CD4-positive, alpha-beta T cell treated with Interleukin-2 at 100 ng/mL for 4 hours (primary cell): ENCODE measurements at regions not wholly inside any gene's neighbourhood (a gene's known extent, or its start where the extent isn't known, plus 50 kb on each side); places are given as distances from the start of the nearest gene placed in this dataset.

Experiments used
- DNase-seq: peaks from one replicate; pipeline ENCODE4 v3.0.0-alpha.2; 2020; ENCODE audit warnings: low spot score

DNA sequence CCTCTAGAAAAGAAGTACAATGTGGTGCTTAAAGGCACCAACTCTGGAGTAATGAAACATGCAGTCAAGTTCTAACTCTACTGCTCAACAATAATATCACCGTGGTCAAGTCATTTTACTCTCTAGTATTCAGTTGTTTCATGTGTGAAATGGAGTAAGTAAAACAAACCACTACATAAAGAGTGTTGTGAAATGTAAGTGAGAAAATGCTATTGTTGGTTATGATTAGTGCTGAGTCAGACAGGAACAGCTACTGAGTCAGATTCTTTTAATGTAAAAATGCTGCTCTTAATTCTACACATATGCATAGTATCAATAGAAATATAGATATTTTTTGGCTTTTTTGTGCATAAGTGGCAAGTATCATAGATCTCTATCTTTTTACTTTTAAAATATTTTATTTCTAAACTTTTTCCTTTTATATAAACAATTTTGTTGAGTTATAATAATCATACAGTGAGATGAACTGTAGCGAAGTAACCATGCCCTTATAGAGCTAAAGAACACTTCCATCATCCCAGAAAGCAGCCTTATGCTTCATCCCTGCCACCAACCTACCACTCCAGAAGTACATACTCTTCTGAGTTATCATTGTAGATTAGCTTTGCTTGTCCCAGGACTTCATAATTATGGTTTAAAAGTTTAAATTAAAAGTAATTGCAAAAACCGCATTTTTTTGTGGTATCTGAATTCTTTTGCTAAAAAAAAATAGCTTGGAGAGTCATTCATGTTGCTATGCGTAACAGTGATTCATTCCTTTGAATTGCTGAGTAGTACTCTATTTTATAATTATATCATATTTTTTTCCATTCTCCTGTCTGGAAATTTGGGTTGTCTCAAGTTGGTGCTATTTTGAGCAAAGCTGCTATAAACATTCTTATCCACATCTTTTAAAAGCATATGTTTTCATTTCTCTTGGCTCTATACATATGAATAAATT is 548.2 kb upstream of the CLINT1 start:
- no peak for DNase-seq

DNA sequence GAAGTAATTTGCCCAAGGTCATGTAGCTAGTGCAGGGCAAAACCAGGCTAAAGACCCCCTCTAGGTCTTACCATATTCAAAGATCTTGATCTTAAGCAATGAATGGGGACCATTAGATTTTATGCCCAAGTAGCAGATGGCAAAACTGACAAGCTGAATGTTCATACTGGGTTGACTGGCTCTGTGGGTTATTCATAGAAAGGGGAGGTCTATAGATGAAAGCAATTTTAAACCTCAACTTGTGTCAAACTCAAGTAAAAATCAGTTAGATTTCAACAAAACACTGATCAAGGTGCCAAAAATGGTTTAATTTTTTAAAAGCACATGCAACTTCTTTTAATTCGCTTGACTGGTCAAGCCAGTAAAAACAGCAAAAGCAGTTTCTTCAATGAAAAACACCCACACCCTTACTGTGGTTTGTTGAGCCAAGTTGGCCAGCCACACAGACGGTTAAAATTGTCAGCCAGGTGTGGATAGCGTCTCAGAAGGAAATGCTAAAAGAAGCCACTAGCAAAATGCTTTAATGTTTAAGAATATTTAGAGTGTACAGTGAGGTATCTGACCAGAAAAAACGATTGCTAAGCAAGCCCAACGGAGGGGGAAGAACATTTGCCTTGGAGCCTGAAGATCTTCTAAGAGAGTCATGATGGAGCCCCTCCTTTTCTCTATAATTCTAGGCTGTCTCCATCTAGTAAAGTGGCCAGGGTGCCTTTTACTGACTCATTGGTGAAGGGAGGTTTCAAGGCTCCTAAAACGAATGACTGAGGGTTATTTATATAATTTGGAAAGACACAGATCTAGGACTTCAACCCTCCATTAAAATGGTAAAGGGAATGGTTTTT is 539.6 kb upstream of the CLINT1 start:
- DNase-seq = no peak

DNA sequence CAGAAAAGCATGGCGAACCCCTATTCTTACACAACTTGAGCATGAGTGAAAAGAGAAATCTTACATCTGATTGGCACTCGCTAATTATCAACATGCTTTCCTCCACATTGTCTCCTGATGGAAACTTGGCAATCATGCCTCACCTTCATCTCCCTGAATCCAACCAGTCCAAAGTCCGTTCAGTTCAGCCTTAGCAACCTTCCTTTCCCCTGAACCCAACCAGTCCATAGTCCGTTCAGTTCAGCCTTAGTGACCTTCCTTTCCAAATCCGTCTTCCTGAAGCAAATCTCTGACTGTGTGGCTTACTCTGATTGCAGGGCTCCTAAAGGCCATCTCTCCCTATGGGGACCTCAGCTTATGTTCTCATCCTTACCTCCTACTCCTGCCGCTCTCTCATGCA is 538.3 kb upstream of the CLINT1 start:
- no peak for DNase-seq

DNA sequence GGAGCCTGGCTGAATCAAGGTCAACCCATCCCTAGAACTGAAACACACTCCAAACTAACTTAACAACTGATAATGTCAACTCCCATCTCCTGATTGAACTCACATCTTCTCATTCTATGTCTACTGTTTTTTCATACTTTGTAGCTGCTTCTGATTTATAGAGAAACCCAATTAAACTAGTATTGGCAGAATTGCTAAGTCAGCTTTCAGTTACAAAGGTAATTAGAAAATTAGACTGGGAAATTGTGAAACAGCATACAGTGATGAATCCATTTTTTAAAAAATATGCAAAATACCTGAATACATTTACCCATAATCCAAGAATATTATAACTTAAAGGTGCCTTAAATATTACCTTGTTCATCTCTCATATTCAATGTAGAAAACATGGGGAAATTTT is 535.2 kb upstream of the CLINT1 start:
- DNase-seq = no peak

DNA sequence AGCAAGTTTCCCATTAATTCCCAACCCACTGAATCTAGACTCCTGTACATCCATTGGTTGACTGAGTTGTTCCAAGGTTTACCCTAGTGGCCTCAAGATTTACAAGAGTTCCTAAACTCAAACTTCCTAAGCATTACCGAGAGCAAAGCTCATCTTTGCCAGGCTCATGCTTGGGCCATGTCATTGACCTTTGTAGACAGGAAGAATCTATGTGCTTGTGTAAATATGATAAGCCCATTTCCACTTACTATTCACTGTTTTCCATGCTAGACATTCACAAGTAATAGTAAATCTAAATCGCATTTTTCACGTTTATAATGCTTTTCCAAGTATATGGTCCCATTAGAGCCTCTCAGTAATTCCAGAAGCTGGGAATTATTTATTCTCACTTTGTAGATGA is 534.5 kb upstream of the CLINT1 start:
- DNase-seq = no peak

DNA sequence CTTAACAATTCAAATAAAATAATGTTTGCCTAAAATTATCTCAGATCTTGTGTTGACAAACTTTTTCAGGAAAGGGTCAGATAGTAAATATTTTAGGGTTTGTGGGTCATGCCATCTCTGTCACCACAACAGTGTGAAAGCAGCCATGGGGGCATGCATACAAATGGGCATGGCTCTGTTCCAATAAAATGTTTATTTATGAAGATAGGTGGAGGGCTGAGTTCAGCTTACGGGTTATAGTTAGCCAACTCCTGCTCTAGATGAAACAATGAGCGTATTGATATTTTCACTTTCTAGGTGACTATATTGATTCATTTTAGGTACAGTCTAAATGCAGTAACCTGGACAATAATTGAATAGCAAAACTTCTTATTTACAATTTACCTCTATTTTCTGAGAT is 533.8 kb upstream of the CLINT1 start:
- no peak for DNase-seq

DNA sequence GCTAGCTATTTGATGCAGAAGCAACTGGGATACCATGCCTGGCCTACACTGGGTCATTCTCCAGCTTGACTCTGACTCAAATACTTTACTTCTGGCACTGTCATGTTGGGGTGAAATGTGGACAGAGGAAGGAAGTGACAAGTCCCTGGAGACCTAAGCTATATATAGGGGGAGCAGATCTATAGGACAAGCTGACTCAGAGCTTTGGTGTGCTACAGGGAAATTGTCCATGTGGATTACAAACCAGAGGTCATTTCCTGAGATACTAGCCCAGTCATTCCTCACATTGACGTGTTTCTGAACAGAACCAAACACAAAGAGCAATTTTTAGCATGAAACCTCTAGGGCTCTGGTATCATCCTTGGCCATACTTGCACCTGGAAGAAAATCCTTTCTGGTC is 531.6 kb upstream of the CLINT1 start:
- no peak for DNase-seq

DNA sequence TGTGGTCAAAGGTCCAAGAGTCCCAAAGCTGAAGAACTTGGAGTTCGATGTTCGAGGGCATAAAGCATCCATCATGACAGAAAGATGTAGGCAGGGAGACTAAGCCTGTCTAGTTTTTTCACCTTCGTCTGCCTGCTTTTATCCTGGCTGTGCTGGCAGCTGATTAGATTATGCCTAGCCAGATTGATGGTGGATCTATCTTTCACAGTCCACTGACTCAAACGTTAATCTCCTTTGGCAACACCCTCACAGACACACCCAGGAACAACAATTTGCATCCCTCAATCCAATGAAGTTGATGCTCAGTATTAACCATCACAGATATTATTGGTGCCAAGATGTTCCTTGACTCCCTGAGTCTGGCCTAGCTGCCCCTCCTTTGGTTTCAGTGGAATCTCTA is 530.8 kb upstream of the CLINT1 start:
- no peak for DNase-seq

DNA sequence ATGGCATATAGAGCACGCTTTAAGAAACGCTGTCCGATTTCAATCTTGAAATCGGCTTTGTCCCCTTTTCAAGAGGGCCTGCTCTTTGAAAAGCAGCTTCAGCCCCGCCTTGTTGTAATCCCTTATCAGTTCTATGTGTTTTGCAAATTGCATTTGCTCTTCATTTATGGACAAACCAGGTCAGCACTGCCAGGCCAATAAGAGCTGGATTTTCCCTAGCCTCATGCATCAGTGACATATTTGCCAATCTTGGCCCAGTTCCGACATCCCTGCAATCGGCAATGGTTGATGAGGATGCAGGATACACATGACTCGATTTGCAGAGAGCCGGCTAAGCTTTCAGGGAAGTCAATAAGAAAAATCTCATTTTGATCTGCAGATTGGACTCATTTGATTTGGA is 529.1 kb upstream of the CLINT1 start:
- DNase-seq = no peak

DNA sequence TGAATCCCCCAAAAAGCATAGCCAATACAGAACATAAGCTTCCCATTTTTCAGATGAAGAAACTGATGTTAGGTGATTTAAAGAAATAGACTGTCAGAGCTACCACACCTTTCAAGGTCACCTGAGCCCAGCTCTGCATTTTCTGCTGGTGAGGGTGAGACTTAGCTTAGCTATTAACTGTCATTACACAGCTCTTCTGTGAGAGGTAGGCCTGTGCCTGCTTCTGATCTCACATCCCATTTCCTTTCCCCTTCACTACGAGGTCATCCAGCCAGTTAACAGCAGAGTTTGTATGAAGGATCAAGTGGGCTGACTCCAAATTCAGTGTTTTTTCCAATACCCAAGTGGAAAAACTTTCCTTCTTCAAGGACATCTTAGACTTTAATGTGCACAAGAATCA is 528.6 kb upstream of the CLINT1 start:
- DNase-seq = no peak

DNA sequence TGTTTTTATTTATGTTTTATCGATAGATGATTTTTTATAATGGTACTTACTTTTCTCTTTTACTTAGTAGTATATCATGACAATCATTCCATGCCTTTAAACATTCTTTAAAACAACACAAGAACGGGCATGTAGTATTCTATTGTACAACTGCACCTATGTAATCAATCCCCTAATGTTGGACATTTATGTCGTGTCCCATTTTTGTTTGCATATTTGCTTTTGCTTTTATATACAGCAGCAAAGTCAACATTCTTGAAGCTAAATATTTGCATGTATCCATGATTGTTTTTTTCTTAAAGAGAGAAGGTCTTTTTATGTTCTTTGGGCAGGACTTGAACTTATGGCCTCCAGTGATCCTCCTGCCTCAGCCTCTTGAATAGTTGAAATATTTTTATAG is 527.0 kb upstream of the CLINT1 start:
- DNase-seq = no peak

DNA sequence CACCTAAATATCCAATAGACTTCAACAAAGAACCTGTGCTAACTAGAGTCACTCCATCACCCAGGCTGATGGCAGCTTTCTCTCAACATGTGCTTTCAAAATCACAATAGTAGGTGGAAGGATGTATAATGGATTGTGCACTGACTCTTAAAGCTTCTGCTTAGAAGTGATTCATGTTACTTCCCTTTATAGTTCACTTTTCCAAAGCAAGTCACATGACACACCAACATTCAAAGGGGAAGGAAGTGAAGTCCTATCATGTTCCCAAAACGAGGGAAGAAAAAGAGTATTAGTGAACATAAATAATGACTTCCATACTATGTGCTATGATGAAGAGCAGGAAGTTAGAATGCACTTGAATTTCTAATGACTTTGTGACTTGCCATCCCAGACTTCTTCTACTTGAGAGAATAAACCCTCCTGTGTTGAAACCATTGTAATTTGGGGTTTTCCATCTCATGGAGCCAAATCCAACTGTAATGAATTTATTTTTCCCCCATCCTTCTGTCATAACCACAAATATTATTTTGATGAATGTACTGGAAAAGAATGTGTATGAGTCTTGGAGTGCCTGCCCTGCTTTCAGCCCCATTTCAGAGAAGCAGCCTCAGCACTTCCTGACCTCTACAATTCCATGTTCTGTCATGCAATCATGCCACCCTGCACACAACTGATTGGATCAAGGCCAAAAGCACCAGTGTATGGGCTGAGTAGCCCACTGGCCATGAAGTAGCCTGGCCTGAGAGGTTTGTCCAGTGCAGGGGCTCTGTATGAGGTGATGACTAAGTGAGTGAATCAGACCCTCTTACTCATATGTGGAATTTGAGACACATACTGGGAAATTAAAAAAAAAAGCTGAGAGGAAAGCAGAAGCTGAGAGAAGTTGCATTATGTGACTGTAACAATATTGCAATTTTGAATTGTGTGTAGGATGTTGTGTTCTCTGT is 525.9 kb upstream of the CLINT1 start:
- no peak for DNase-seq

DNA sequence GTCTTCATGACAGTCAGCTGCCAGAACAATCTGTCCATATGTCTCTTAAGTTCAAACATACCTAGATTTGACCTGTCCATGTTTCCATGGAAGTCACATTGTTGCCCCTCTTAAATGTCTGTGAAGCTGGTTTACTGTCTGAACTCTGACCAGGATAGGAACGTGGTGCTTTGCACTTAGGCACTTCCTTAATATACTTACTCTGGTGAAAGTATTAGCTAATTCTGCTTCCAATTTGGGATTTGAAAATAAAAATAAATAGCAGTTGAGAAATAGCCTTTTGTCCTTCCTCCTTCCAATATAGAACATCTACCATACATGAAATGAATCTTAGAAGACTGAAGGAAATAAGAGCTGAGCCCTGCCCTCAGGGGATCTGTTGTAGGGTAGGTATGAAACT is 524.5 kb upstream of the CLINT1 start:
- no peak for DNase-seq

DNA sequence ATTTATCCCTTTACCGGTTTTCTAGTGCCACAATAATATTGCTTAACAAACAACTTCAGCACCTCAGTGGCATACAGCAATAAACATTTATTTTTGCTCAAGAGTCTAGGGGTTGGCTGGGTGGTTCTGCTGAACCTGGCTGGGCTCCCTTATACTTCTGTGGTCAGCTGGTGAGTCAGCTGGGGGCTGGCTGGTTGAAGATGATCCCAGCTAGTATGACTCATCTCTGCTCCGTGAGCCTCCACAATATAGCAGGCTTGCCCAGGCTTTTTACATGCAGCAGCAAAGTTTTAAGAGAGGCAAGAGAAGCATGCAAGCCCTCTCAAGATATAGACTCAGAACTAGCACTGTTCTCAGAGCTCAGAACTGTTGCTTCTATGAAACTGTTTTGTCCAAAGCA is 523.5 kb upstream of the CLINT1 start:
- peak; percentile 3 for DNase-seq

DNA sequence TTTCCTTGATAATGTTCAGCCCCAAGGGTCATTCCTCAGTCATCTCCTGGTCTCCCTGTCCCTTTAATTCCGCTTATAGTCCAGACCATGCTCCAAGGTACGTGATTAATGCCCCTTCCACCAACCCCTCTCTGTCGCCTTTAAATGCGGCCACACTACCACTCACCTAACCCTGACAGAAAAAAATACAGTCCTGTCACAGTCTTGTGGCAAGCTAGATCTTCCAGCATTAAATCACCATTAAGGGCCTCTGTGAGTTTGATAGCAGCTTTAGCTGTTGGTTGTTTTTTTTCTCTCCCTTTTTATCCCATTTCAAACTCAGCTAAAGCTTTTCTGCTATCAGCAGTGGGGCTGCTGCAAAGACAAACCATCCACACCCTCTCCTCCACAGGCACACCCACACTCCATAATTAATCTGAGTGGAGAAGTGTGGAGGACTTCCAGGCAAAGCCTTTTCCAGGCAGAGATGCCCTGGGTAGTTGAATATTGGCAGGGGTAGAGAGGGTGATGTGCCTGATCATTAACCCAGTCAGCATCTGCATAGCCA is 522.7 kb upstream of the CLINT1 start:
- DNase-seq = no peak

DNA sequence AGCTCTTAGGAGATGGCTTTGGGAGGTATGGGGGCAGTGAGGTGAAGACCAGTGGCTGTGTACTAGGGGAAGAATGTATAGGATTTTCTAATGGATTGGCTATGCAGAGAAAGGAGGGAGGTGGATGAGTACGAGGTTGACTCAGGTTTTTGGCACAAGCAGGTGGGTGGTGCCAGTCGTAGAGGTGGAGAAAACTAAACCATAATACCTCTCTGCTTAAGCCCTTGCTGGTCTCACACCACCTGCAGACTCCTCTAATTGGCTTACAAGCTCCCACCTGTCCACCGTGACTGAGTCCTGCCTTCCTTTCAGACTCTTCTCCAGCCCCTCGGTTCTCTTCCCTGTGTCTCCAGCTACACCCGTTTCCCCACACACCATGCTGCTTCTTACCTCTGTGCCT is 521.7 kb upstream of the CLINT1 start:
- no peak for DNase-seq

DNA sequence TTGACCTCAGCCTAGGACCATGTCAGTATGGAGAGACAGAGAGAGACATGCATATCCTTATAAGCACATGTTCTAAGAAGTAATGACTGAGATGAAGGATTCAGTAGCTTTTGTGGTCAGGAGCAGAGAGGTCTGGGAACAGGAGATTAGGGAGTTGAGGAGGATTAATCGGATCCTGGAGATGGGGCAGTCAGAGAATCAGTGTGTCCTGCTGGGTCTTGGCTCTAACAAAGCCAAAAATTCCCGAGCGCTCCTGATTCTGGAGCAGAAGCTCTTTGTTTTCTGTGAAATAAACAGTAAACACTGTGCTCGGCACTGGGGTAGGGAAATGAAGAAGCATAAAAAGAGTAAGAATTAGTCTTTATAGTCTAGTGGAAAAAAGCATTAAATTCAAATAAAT is 520.0 kb upstream of the CLINT1 start:
- DNase-seq = no peak

DNA sequence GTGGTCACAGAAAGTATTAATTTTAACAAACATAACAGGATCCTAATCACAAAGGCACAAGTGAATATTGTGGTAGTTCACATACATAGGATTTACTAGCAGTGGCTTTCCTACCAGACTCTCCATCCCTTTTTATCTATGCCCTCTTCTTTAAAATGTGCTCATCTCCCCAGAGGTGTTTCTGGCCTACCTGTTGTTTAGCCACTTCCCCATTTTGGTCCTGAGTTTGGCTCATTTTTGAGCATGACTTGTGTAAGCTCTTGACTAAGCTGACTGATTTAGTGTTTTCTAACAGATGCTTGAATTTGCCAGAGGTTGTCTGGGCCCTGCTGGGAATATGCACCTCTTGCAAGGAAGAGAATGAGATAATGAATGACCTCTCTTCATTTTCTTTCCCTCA is 517.7 kb upstream of the CLINT1 start:
- DNase-seq = no peak

DNA sequence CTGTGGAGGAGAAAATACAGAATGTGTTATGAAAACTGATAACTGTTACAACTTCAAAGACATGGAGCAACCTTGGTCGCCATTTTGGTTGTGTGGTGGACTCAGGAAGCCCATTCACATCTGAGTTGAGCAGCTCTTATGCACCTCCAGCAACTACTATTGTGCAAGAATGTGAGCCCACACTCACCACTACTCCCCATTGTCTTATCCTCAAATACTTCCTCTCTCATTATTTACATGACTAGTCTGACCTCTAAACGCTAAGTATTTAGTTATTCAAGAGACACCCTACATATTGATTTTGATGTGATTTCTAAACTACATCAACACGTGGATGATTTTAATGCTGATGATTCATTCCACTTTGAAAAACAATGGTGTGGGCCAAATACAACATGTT is 516.6 kb upstream of the CLINT1 start:
- no peak for DNase-seq

DNA sequence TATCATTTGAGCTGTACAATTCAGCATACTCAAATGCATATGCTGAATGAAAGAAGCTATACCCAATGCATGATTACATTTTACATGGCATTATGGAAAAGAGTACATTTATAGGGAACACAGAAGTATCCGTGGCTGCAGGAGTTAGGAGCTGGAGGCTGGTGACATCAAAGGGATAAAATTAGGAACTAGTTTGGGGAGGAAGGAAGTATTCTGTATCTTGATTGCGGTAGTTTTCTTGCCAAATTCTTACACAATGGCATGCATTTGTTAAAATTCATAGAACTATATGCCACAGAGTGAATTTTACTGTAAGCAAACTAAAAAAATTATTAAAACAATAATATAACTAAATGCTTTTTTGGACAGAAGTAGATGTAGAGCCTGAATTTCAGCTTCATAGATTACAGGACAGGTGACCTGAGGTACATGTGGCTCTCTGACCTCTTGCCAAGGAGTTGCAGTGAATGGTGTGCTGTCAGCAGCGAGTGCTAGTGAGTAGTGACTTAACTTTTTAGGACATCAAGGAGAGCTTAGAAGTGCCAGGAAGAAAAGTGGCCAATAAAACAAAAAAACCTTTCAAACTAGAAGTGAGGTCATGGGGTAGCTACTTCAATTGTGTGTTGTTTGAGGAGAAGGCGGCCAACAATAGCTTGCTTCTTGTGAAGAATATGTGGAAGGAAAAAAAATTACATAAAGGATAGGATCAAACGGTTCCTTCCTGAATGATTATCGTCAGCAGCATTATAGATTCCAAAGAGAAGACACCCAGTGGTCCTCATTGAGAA is 514.9 kb upstream of the CLINT1 start:
- no peak for DNase-seq

DNA sequence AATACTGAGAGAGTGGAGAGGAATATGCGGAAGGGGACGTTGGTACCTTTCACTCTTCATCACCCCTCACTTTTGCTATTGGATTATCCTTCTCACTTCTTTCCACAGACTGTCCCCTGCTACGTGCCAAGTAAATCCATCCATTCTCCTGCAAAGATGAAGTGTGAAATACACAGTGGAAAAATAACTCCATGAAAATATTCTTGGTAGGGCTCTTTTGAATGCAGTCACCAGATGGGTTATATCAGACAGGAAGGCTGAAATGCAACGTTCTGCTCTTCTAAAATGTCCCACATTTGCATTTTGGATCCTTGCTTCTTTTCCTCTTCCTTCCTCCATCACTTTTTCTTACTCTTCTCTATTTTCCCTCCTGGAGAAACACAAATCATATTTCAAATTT is 510.3 kb upstream of the CLINT1 start:
- no peak for DNase-seq
